ENCODE measurements at regions not wholly inside any gene's neighbourhood (a gene's known extent, or its start where the extent isn't known, plus 50 kb on each side); places are given as distances from the start of the nearest gene placed in this dataset.

GRCh38 chr1:199122532-199123311 lies 483.9 kb downstream of the PTPRC start:
- Histone ChIP-seq H3K9ac (ENCODE audit: insufficient read length) (no peak overlapping the region), H3K27ac (no peak overlapping the region), H3K9me3 (ENCODE audit: low read depth, low read length) (no peaks in the 10 kb centered on the region), H3K36me3 (ENCODE audit: insufficient read depth, low read length) (no peaks in the 10 kb centered on the region), H3K4me3 (no peak overlapping the region)
- no peak for DNase-seq (ENCODE audit: low read depth, low spot score)
- TF ChIP-seq POLR2AphosphoS5 (IDR thresholded peaks at IDR 0.05; ENCODE audit: borderline replicate concordance, low read depth, low read length) (no peak), EZH2 (IDR thresholded peaks at IDR 0.05) (no peak), FOXP2 (optimal IDR thresholded peaks at IDR 0.05; ENCODE audit: control extremely low read depth, extremely low read length, insufficient read depth) (no peak)

GRCh38 chr1:199123615-199124014 lies 484.8 kb downstream of the PTPRC start:
- TF ChIP-seq POLR2AphosphoS5 (IDR thresholded peaks at IDR 0.05; ENCODE audit: borderline replicate concordance, low read depth, low read length) (no peak), FOXP2 (optimal IDR thresholded peaks at IDR 0.05; ENCODE audit: control extremely low read depth, extremely low read length, insufficient read depth) (no peak), EZH2 (IDR thresholded peaks at IDR 0.05) (no peak)
- no peaks in the 10 kb centered on the region for H3K36me3 ChIP-seq (ENCODE audit: insufficient read depth, low read length)
- no peak overlapping the region for H3K27ac ChIP-seq
- no peaks in the 10 kb centered on the region for H3K9me3 ChIP-seq (ENCODE audit: low read depth, low read length)
- H3K4me3 ChIP-seq = no peak overlapping the region
- no peak overlapping the region for H3K9ac ChIP-seq (ENCODE audit: insufficient read length)
- no peak for DNase-seq (ENCODE audit: low read depth, low spot score)

GRCh38 chr1:199124351-199124750 lies 485.5 kb downstream of the PTPRC start:
- TF ChIP-seq POLR2AphosphoS5 (IDR thresholded peaks at IDR 0.05; ENCODE audit: borderline replicate concordance, low read depth, low read length) = no peak
- no peak for TF ChIP-seq EZH2 (IDR thresholded peaks at IDR 0.05)
- TF ChIP-seq FOXP2 (optimal IDR thresholded peaks at IDR 0.05; ENCODE audit: control extremely low read depth, extremely low read length, insufficient read depth) = no peak

GRCh38 chr1:199129247-199129646 lies 490.4 kb downstream of the PTPRC start:
- Histone ChIP-seq H3K27ac (no peak overlapping the region), H3K36me3 (ENCODE audit: insufficient read depth, low read length) (no peaks in the 10 kb centered on the region), H3K9ac (ENCODE audit: insufficient read length) (no peak overlapping the region), H3K4me3 (no peak overlapping the region), H3K9me3 (ENCODE audit: low read depth, low read length) (no peaks in the 10 kb centered on the region)
- no peak for DNase-seq (ENCODE audit: low read depth, low spot score)
- TF ChIP-seq EZH2 (IDR thresholded peaks at IDR 0.05) = no peak
- no peak for TF ChIP-seq POLR2AphosphoS5 (IDR thresholded peaks at IDR 0.05; ENCODE audit: borderline replicate concordance, low read depth, low read length)
- no peak for TF ChIP-seq FOXP2 (optimal IDR thresholded peaks at IDR 0.05; ENCODE audit: control extremely low read depth, extremely low read length, insufficient read depth)

More at GRCh38 chr1:199124351-199124750, 485.5 kb downstream of the PTPRC start:
- H3K4me3 ChIP-seq = no peak overlapping the region
- H3K27ac ChIP-seq = no peak overlapping the region
- no peaks in the 10 kb centered on the region for H3K36me3 ChIP-seq (ENCODE audit: insufficient read depth, low read length)
- no peaks in the 10 kb centered on the region for H3K9me3 ChIP-seq (ENCODE audit: low read depth, low read length)
- no peak for DNase-seq (ENCODE audit: low read depth, low spot score)
- no peak overlapping the region for H3K9ac ChIP-seq (ENCODE audit: insufficient read length)

GRCh38 chr1:199132006-199132405 lies 493.2 kb downstream of the PTPRC start:
- TF ChIP-seq FOXP2 (optimal IDR thresholded peaks at IDR 0.05; ENCODE audit: control extremely low read depth, extremely low read length, insufficient read depth) (no peak), EZH2 (IDR thresholded peaks at IDR 0.05) (no peak), POLR2AphosphoS5 (IDR thresholded peaks at IDR 0.05; ENCODE audit: borderline replicate concordance, low read depth, low read length) (no peak)
- no peaks in the 10 kb centered on the region for H3K36me3 ChIP-seq (ENCODE audit: insufficient read depth, low read length)
- no peak overlapping the region for H3K9ac ChIP-seq (ENCODE audit: insufficient read length)

GRCh38 chr1:199135901-199136300 lies 497.1 kb downstream of the PTPRC start:
- no peak for TF ChIP-seq FOXP2 (optimal IDR thresholded peaks at IDR 0.05; ENCODE audit: control extremely low read depth, extremely low read length, insufficient read depth)
- TF ChIP-seq POLR2AphosphoS5 (IDR thresholded peaks at IDR 0.05; ENCODE audit: borderline replicate concordance, low read depth, low read length) = no peak
- TF ChIP-seq EZH2 (IDR thresholded peaks at IDR 0.05) = no peak
- Histone ChIP-seq H3K27ac (no peak overlapping the region), H3K36me3 (ENCODE audit: insufficient read depth, low read length) (no peaks in the 10 kb centered on the region), H3K9ac (ENCODE audit: insufficient read length) (no peak overlapping the region), H3K9me3 (ENCODE audit: low read depth, low read length) (no peaks in the 10 kb centered on the region), H3K4me3 (no peak overlapping the region)
- DNase-seq (ENCODE audit: low read depth, low spot score) = no peak

More at GRCh38 chr1:199132006-199132405, 493.2 kb downstream of the PTPRC start:
- Histone ChIP-seq H3K4me3 (no peak overlapping the region), H3K9me3 (ENCODE audit: low read depth, low read length) (no peaks in the 10 kb centered on the region), H3K27ac (no peak overlapping the region)
- DNase-seq (ENCODE audit: low read depth, low spot score) = no peak

GRCh38 chr1:199138061-199138460 lies 499.2 kb downstream of the PTPRC start:
- DNase-seq (ENCODE audit: low read depth, low spot score) = no peak
- H3K27ac ChIP-seq = no peak overlapping the region

GRCh38 chr1:199149591-199149990 lies 510.8 kb downstream of the PTPRC start:
- no peak for TF ChIP-seq EZH2 (IDR thresholded peaks at IDR 0.05)
- no peak for TF ChIP-seq POLR2AphosphoS5 (IDR thresholded peaks at IDR 0.05; ENCODE audit: borderline replicate concordance, low read depth, low read length)
- no peak for TF ChIP-seq FOXP2 (optimal IDR thresholded peaks at IDR 0.05; ENCODE audit: control extremely low read depth, extremely low read length, insufficient read depth)
- no peaks in the 10 kb centered on the region for H3K9me3 ChIP-seq (ENCODE audit: low read depth, low read length)
- DNase-seq (ENCODE audit: low read depth, low spot score) = no peak
- H3K9ac ChIP-seq (ENCODE audit: insufficient read length) = peak overlapping the region; percentile 95
- H3K4me3 ChIP-seq = peak overlapping the region; percentile 77
- H3K36me3 ChIP-seq (ENCODE audit: insufficient read depth, low read length) = no peaks in the 10 kb centered on the region
- peak overlapping the region; percentile 100 for H3K27ac ChIP-seq

More at GRCh38 chr1:199138061-199138460, 499.2 kb downstream of the PTPRC start:
- Histone ChIP-seq H3K36me3 (ENCODE audit: insufficient read depth, low read length) (no peaks in the 10 kb centered on the region), H3K9ac (ENCODE audit: insufficient read length) (no peak overlapping the region), H3K4me3 (no peak overlapping the region), H3K9me3 (ENCODE audit: low read depth, low read length) (no peaks in the 10 kb centered on the region)
- TF ChIP-seq FOXP2 (optimal IDR thresholded peaks at IDR 0.05; ENCODE audit: control extremely low read depth, extremely low read length, insufficient read depth) = no peak
- no peak for TF ChIP-seq EZH2 (IDR thresholded peaks at IDR 0.05)
- no peak for TF ChIP-seq POLR2AphosphoS5 (IDR thresholded peaks at IDR 0.05; ENCODE audit: borderline replicate concordance, low read depth, low read length)

Data from SK-N-MC (cell line).